HCT116 (cell line): ENCODE measurements at regions not wholly inside any gene's neighbourhood (a gene's known extent, or its start where the extent isn't known, plus 50 kb on each side); places are given as distances from the start of the nearest gene placed in this dataset.

Experiments used
- ATAC-seq: fragments of 200-7000 bp; cut with Tn5 transposase; 2 replicates; pipeline ENCODE4 v1.9.1; 2020; ENCODE audit warnings: mild to moderate bottlenecking, moderate library complexity
- BruUV-seq: library from RNA; stranded (reverse); fragments of 400-500 nt; replicated peaks from 2 replicates; lab custom pipeline; 2021; lab: Mats Ljungman, UMichigan
- CTCF ChIA-PET: fragments of 300-600 bp; sonication (Branson Sonifier 250); formaldehyde crosslinking; loops from one replicate; lab custom pipeline; 2021; ENCODE audit warnings: antibody characterized with exemption; lab: Charles Lee
- POLR2A ChIA-PET: fragments of 300-600, 350-600 bp; sonication (Branson Sonifier 250); formaldehyde crosslinking; loops from one replicate; lab custom pipeline; 2021; ENCODE audit warnings: antibody characterized with exemption; lab: Charles Lee
- RAD21 ChIA-PET, 2 experiments: fragments of 300-600 bp; sonication (Branson Sonifier 250); formaldehyde crosslinking; loops; one replicate each; lab custom pipeline; 2023; ENCODE audit warnings: low total read pairs in 2 of 2; ENCODE audit not compliant: uncharacterized antibody in 2 of 2, unreplicated experiment in 2 of 2, low non-redundant PET in 1 of 2; lab: Charles Lee
- DNase-seq: peaks from one replicate; pipeline ENCODE4 v3.0.0-alpha.2; 2010; ENCODE audit warnings: low read depth, low spot score
- H2AFZ ChIP-seq: fragments of 200-600 bp; shearing (Covaris generic), sonication (generic); 2 replicates; pipeline ENCODE4 v1.6.1; 2017; ENCODE audit warnings: low read depth, mixed run types, mixed read lengths, antibody characterized with exemption, low read length; ENCODE audit not compliant: poor library complexity, severe bottlenecking
- H3K27ac ChIP-seq: 2 replicates; pipeline ENCODE4 v1.5.1; 2012; ENCODE audit warnings: low read depth, low read length
- H3K27me3 ChIP-seq: fragments of 200-600 bp; sonication (generic); 2 replicates; pipeline ENCODE4 v1.6.1; 2016; ENCODE audit warnings: mixed run types, low read length, mixed read lengths; ENCODE audit not compliant: insufficient read depth
- H3K36me3 ChIP-seq, 2 experiments: fragments of 200-500 bp in 1 of 2; fragments of 200-600 bp in 1 of 2; sonication (Bioruptor generic) in 1 of 2; sonication (generic) in 1 of 2; 2 replicates each; pipeline versions ENCODE4 v1.5.1 to v1.6.1; 2014 to 2016; ENCODE audit warnings: low read length in 2 of 2, inconsistent platforms in 1 of 2, mixed read lengths in 1 of 2, mixed run types in 1 of 2; ENCODE audit not compliant: insufficient read depth in 2 of 2, control insufficient read depth in 1 of 2
- H3K4me1 ChIP-seq, 2 experiments: fragments of 200-600 bp in 1 of 2; sonication (generic) in 1 of 2; 2 replicates each; pipeline versions ENCODE4 v1.5.1 to v1.6.1; 2012 to 2017; ENCODE audit warnings: low read length in 2 of 2, inconsistent platforms in 1 of 2, mild to moderate bottlenecking in 1 of 2, mixed read lengths in 1 of 2, mixed run types in 1 of 2, moderate library complexity in 1 of 2; ENCODE audit not compliant: insufficient read depth in 2 of 2, control insufficient read depth in 1 of 2
- H3K4me2 ChIP-seq: fragments of 200-600 bp; sonication (generic); 2 replicates; pipeline ENCODE4 v1.6.1; 2017; ENCODE audit warnings: mixed run types, low read length, mixed read lengths
- H3K4me3 ChIP-seq, 2 experiments: fragments of 200-600 bp in 1 of 2; sonication (generic) in 1 of 2; replicated peaks in 1 of 2; 2 replicates each; pipeline ENCODE4 v1.5.1; 2011 to 2016; ENCODE audit warnings: low read length in 2 of 2, control low read depth in 1 of 2, low read depth in 1 of 2, mild to moderate bottlenecking in 1 of 2, mixed read lengths in 1 of 2, mixed run types in 1 of 2
- H3K79me2 ChIP-seq: fragments of 200-600 bp; sonication (generic); 2 replicates; pipeline ENCODE4 v1.6.1; 2017; ENCODE audit warnings: mild to moderate bottlenecking, mixed run types, low read length, moderate library complexity, mixed read lengths; ENCODE audit not compliant: insufficient read depth
- H3K9ac ChIP-seq: fragments of 200-600 bp; sonication (generic); 2 replicates; pipeline ENCODE4 v1.6.1; 2016; ENCODE audit warnings: low read length, mixed read lengths
- H3K9me2 ChIP-seq: fragments of 200-600 bp; sonication (generic), shearing (Covaris generic); 2 replicates; pipeline ENCODE4 v1.6.1; 2017; ENCODE audit warnings: mixed run types, mild to moderate bottlenecking, moderate library complexity; ENCODE audit not compliant: insufficient read depth
- H3K9me3 ChIP-seq, 2 experiments: fragments of 200-500 bp in 1 of 2; fragments of 200-600 bp in 1 of 2; sonication (Bioruptor generic) in 1 of 2; sonication (generic) in 1 of 2; 2 replicates each; pipeline ENCODE4 v1.6.1; 2014 to 2017; ENCODE audit warnings: low read length in 2 of 2, mixed read lengths in 2 of 2, inconsistent platforms in 1 of 2, low read depth in 1 of 2, mild to moderate bottlenecking in 1 of 2, mixed run types in 1 of 2, moderate library complexity in 1 of 2; ENCODE audit not compliant: control insufficient read depth in 1 of 2, insufficient read depth in 1 of 2
- H4K20me1 ChIP-seq: fragments of 200-600 bp; sonication (generic), shearing (Covaris generic); 2 replicates; pipeline ENCODE4 v1.6.1; 2017; ENCODE audit warnings: mixed run types, mild to moderate bottlenecking, moderate library complexity; ENCODE audit not compliant: insufficient read depth
- CBX3 ChIP-seq: IDR thresholded peaks from 2 replicates; pipeline ENCODE4 v1.6.1; 2012; ENCODE audit warnings: low read depth
- EGR1 ChIP-seq: IDR thresholded peaks from 2 replicates; pipeline ENCODE4 v1.6.1; 2012; ENCODE audit warnings: low read depth
- ELF1 ChIP-seq: IDR thresholded peaks from 2 replicates; pipeline ENCODE4 v1.6.1; 2012; ENCODE audit warnings: low read depth, borderline replicate concordance
- FOSL1 ChIP-seq: IDR thresholded peaks from 2 replicates; pipeline ENCODE4 v1.6.1; 2012; ENCODE audit warnings: low read depth
- POLR2AphosphoS5 ChIP-seq: IDR thresholded peaks from 2 replicates; pipeline ENCODE4 v1.6.1; 2011; ENCODE audit warnings: mild to moderate bottlenecking, low read depth, low read length, moderate library complexity
- SP1 ChIP-seq: IDR thresholded peaks from 2 replicates; pipeline ENCODE4 v1.6.1; 2012; ENCODE audit warnings: low read depth
- SRF ChIP-seq: IDR thresholded peaks from 2 replicates; pipeline ENCODE4 v1.6.1; 2012; ENCODE audit warnings: low read depth
- YY1 ChIP-seq: IDR thresholded peaks from 2 replicates; pipeline ENCODE4 v1.6.1; 2011; ENCODE audit warnings: low read length, low read depth, moderate library complexity, mild to moderate bottlenecking; ENCODE audit not compliant: insufficient replicate concordance; ENCODE audit errors: extremely low read depth
- ZNF274 ChIP-seq: fragments of 200-500 bp; sonication (Bioruptor generic); IDR thresholded peaks from 2 replicates; pipeline ENCODE4 v1.6.1; 2014; ENCODE audit warnings: mild to moderate bottlenecking, low read depth, low read length, inconsistent platforms
- intact Hi-C: fragments of 100-400 bp; cut with micrococcal nuclease; formaldehyde crosslinking; loops from 2 replicates; pipeline ENCODE4 v1.10.0; 2022
- TF ChIP-seq, protein P1 (sequence below): IDR thresholded peaks from 2 replicates; pipeline ENCODE4 v1.6.1; 2012
- TF ChIP-seq, protein P2 (sequence below): IDR thresholded peaks from 2 replicates; pipeline ENCODE4 v1.6.1; 2011; ENCODE audit warnings: mild to moderate bottlenecking, low read length, moderate library complexity; ENCODE audit not compliant: insufficient replicate concordance; ENCODE audit errors: extremely low read depth
- TF ChIP-seq, protein P3 (sequence below): IDR thresholded peaks from 2 replicates; pipeline ENCODE4 v1.6.1; 2012
- TF ChIP-seq, protein P4 (sequence below): IDR thresholded peaks from 2 replicates; pipeline ENCODE4 v1.6.1; 2012; ENCODE audit warnings: low read depth
- TF ChIP-seq, protein P5 (sequence below), 3 experiments: fragments of 200-600 bp in 1 of 3; sonication (generic) in 1 of 3; IDR thresholded peaks in 2 of 3; conservative IDR thresholded peaks in 1 of 3; 2 replicates each; pipeline ENCODE4 v1.5.1; 2012 to 2017; ENCODE audit warnings: low read depth in 2 of 3, low read length in 2 of 3, antibody characterized with exemption in 1 of 3, borderline replicate concordance in 1 of 3, control low read depth in 1 of 3, mild to moderate bottlenecking in 1 of 3, mixed read lengths in 1 of 3, mixed run types in 1 of 3, moderate library complexity in 1 of 3; ENCODE audit not compliant: insufficient read depth in 1 of 3

DNA sequence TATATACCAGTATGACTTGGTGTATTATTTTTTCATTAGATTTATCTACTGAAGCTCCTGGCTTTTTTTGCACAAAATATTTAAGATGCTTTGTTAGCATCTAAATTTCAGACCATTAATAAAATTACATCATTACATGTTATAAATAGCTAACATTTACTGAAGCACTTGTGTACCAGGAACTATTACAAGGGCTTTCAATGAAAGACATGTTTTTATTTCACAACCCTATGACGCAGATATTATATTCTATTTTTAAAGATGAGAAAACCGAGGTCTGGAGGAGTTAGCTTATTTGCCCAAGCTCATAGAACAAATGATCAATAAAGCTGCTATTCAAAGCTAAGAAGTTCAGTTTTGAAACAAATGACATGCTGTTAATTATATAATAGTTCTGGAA lies 420.4 kb upstream of the DCN start:
- ChIA-PET CTCF (interaction anchor here (0.6 kb wide), 1 partner anchor 662 kb away, joined by 3 read pairs; no protein-coding TSS in a partner anchor), RAD21 (no interaction called here), POLR2A (no interaction called here)
- Histone ChIP-seq H3K36me3 (no peaks in the 10 kb centered on the region), H3K27me3 (no peaks in the 10 kb centered on the region), H3K9me2 (no peaks in the 10 kb centered on the region), H3K79me2 (no peaks in the 10 kb centered on the region), H2AFZ (no peak overlapping the region), H3K4me2 (no peak overlapping the region), H3K9me3 (no peaks in the 10 kb centered on the region), H3K27ac (no peak overlapping the region), H3K4me3 (no peak overlapping the region), H3K9ac (no peak overlapping the region), H4K20me1 (no peaks in the 10 kb centered on the region)
- no TSS peak for BruUV-seq
- ATAC-seq (no peak), DNase-seq (no peak)
- intact Hi-C loops: no loop called here
- TF ChIP-seq YY1 (no peak), CBX3 (no peak), FOSL1 (no peak), EGR1 (no peak), SRF (no peak), POLR2AphosphoS5 (no peak), ZNF274 (no peak), SP1 (no peak), ELF1 (no peak)
- TF ChIP-seq, protein P1, sequence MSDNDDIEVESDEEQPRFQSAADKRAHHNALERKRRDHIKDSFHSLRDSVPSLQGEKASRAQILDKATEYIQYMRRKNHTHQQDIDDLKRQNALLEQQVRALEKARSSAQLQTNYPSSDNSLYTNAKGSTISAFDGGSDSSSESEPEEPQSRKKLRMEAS: no peak
- TF ChIP-seq, protein P2, sequence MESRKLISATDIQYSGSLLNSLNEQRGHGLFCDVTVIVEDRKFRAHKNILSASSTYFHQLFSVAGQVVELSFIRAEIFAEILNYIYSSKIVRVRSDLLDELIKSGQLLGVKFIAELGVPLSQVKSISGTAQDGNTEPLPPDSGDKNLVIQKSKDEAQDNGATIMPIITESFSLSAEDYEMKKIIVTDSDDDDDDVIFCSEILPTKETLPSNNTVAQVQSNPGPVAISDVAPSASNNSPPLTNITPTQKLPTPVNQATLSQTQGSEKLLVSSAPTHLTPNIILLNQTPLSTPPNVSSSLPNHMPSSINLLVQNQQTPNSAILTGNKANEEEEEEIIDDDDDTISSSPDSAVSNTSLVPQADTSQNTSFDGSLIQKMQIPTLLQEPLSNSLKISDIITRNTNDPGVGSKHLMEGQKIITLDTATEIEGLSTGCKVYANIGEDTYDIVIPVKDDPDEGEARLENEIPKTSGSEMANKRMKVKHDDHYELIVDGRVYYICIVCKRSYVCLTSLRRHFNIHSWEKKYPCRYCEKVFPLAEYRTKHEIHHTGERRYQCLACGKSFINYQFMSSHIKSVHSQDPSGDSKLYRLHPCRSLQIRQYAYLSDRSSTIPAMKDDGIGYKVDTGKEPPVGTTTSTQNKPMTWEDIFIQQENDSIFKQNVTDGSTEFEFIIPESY: no peak
- TF ChIP-seq, protein P3, sequence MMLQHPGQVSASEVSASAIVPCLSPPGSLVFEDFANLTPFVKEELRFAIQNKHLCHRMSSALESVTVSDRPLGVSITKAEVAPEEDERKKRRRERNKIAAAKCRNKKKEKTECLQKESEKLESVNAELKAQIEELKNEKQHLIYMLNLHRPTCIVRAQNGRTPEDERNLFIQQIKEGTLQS: no peak
- TF ChIP-seq, protein P4, sequence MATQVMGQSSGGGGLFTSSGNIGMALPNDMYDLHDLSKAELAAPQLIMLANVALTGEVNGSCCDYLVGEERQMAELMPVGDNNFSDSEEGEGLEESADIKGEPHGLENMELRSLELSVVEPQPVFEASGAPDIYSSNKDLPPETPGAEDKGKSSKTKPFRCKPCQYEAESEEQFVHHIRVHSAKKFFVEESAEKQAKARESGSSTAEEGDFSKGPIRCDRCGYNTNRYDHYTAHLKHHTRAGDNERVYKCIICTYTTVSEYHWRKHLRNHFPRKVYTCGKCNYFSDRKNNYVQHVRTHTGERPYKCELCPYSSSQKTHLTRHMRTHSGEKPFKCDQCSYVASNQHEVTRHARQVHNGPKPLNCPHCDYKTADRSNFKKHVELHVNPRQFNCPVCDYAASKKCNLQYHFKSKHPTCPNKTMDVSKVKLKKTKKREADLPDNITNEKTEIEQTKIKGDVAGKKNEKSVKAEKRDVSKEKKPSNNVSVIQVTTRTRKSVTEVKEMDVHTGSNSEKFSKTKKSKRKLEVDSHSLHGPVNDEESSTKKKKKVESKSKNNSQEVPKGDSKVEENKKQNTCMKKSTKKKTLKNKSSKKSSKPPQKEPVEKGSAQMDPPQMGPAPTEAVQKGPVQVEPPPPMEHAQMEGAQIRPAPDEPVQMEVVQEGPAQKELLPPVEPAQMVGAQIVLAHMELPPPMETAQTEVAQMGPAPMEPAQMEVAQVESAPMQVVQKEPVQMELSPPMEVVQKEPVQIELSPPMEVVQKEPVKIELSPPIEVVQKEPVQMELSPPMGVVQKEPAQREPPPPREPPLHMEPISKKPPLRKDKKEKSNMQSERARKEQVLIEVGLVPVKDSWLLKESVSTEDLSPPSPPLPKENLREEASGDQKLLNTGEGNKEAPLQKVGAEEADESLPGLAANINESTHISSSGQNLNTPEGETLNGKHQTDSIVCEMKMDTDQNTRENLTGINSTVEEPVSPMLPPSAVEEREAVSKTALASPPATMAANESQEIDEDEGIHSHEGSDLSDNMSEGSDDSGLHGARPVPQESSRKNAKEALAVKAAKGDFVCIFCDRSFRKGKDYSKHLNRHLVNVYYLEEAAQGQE: no peak
- TF ChIP-seq, protein P5, sequence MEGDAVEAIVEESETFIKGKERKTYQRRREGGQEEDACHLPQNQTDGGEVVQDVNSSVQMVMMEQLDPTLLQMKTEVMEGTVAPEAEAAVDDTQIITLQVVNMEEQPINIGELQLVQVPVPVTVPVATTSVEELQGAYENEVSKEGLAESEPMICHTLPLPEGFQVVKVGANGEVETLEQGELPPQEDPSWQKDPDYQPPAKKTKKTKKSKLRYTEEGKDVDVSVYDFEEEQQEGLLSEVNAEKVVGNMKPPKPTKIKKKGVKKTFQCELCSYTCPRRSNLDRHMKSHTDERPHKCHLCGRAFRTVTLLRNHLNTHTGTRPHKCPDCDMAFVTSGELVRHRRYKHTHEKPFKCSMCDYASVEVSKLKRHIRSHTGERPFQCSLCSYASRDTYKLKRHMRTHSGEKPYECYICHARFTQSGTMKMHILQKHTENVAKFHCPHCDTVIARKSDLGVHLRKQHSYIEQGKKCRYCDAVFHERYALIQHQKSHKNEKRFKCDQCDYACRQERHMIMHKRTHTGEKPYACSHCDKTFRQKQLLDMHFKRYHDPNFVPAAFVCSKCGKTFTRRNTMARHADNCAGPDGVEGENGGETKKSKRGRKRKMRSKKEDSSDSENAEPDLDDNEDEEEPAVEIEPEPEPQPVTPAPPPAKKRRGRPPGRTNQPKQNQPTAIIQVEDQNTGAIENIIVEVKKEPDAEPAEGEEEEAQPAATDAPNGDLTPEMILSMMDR (IDR thresholded peaks at IDR 0.05 in 2 of 3, conservative IDR thresholded peaks at IDR 0.05 in 1 of 3; ENCODE audit: borderline replicate concordance in 1 of 3, insufficient read depth in 1 of 3, low read depth in 2 of 3, low read length in 2 of 3): no peak
- TF ChIP-seq, all 23 proteins: peak for 0
- no peaks in the 10 kb centered on the region for H3K4me1 ChIP-seq
